NCI-H510A treated with DMSO at 0.1 percent for 48 hours (cell line): ENCODE measurements at regions not wholly inside any gene's neighbourhood (a gene's known extent, or its start where the extent isn't known, plus 50 kb on each side); places are given as distances from the start of the nearest gene placed in this dataset.

Source experiments
- DNase-seq: peaks from one replicate; lab custom pipeline; 2025; lab: John Stamatoyannopoulos, UW

DNA sequence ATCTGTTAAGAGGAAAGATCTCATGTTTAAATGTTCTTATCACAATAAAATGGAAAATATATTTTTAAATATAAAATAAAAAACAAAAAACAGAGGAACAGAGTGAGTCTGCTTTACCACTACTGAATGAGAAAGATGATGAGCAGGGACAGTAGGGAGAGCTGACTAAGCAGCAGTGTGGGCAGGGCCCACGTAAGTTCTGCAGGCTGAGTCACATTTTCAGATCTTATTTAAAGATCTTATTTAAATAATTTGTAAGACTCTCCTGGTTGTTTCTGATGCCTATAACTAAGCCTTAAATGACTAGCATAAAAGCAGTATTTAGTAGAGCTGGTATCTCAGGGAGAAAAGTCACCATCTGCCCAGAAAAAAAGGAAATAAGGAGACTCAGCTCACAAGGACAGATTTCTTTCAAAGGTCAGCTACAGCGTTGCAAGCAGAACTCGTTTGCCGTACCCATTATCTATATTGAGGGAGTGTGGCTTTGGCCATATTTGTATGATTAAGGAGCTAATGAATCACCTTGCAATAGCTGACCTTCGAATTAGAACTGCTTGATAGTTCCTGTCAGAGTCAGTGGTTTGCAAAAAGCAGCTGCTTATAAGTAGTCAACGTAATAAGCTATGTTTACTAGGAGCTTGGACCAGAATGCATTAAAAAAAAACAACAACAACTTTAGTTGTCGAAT, 322.1 kb upstream of the CHAC2 start:
- DNase-seq: peak; percentile 15

DNA sequence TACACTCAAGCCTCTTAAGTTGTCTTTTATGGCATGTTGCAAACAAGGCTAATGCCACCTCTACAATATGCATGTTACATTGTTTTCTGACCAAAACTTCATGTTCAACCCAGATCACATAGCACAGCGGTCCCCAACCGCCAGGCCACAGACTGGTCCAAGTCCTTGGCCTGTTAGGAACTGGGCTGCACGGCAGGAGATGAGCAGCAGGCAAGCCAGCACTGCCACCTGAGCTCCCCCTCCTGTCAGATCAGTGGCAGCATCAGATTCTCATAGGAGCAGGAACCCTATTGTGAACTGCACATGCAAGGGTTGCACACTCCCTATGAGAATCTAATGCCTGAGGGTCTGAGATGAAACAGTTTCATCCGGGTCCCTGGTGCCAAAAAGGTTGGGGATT, 324.8 kb upstream of the CHAC2 start:
- peak; percentile 31 for DNase-seq

DNA sequence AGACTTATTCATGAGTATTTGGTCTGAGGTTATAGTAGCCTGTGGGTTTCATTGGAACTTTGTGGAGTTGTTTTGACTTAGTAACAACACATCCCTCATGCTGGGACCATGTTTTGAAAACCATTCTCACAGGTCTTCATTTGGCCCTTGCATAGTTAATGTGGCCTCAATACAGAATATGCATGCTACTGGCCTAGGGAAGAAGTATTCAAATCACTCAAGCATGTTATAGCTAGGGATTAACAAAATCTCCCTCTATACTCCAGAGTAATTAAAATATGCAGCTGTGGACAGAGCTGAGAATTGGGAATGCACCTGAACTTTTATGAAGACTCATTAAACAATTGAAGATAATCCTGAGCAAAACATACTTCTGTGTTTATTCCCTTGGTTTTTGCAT, 325.5 kb upstream of the CHAC2 start:
- no peak for DNase-seq

DNA sequence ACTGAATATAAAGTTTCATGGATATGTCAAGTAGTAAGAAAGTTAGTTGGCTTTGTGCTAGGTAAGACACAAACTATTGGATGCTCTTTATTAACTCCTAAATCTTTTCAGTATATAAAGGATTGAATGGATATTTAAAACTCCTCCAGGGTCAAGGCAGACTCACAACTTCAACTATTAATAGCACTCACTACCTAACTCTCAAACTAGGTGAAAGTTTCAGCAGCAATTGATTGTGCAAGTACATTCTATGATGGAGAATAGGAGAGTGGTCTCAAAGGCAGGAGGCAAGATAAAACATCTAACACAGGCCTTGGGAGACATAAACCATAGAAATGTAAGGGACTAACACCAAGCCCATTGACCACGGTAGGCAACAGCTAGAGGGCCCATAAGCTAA, 328.9 kb upstream of the CHAC2 start:
- no peak for DNase-seq

DNA sequence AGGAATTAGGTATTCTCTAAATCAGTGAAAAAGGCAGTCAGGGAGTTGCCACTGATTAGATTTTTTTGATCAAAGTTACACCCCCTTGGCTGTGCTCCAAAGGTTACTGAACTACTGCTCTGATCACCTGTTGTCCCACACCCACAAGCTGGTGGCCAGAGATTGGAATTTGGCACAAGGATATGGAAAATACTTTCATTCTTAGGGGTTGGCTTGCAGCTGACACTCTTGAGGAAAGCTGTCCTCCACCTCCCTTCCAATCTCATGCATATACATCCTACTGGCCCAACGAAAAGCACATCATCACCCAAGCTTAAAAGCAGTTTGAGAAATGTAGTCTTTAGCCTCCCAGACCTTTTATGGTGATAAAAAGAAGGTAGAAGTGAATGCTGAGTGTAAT, 329.5 kb upstream of the CHAC2 start:
- no peak for DNase-seq

DNA sequence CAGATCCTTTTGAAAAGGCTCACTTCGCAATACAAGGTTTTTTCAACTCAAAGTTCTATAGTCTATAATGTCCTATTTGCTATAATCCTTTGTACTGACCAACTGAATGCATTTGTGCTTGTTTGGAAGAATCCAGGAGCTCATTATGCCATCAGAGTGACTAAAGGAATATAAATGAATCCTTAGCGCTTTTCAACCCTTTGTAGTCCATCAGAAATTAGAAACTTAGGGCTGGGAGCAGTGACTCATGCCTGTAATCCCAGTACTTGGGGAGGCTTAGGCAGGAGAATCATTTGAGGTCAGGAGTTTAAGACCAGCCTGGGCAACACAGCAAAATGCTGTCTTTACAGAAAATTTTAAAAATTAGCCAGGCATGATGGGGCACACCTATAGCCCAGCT, 330.2 kb upstream of the CHAC2 start:
- DNase-seq: no peak

DNA sequence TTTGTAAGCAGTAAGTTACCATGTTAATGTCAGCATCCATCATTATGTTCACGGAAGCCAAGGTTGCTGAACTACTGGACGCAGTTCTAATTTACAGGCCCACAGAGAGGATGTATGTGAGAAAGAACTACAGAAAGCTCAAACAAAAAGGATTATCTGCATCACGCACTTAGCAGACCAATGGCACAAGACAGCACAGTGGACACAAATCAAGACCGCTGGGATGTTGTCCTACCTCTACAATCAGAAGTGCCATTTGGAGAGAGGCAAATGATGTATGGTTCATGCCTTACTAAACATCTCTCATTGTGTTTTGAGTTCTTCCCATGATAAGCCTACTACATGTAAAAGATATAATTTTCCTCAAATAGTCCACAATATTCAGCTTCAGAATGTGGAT, 330.7 kb upstream of the CHAC2 start:
- no peak for DNase-seq

DNA sequence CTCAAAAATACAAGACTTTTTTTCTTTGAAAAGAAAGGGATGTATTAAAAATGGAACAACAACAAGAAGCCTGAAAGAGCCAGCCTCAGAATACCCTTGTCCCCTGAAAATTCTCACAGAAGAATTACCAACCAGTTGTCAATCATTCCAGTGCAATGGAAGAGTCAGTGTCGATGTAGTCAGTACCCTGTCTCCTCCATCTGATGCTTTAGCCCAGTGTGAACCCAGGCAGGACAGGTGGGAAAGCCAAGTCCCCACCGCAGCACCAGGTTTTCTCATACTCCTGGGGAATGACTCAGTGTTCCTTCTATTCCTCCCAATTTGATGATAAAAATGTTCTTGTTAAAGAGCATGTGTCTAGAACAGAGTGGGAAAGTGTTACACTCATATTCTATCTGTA, 332.0 kb upstream of the CHAC2 start:
- DNase-seq: no peak

DNA sequence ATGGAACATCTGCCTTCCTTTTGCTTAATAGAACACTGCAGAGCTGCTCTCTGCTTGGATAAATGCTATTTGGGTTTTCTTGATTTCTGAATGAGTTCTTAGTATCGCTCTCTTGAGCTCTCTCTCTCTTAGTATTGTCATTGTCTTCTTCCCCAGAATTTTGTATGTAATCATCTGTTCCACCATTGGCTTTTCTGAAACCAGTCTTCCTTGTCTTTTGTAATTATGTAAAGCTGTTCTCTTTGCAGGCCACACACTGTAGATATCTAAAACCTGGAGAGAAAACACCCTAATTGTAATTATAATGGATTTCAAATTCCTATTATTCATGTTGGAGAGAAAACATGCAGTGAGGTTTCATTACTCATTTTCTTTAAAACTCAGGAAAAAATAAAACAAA, 333.1 kb upstream of the CHAC2 start:
- no peak for DNase-seq

DNA sequence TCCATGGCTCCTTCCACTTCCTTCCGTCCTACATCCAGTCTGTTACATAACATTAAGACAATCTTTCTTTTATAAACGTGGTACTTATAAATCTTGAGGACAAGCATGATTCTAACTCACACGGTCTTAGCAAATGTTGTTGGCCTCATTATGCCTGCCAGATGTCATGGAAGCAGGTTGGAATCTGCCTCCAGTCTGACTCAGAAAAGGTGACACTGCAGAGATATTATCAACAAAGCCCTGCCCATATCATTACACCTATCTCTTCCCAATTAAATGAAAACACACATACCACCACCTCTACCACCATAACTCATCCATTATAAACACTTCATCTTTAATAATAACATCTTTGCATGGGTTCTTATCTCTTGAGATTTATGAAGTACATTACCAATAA, 334.7 kb upstream of the CHAC2 start:
- no peak for DNase-seq

DNA sequence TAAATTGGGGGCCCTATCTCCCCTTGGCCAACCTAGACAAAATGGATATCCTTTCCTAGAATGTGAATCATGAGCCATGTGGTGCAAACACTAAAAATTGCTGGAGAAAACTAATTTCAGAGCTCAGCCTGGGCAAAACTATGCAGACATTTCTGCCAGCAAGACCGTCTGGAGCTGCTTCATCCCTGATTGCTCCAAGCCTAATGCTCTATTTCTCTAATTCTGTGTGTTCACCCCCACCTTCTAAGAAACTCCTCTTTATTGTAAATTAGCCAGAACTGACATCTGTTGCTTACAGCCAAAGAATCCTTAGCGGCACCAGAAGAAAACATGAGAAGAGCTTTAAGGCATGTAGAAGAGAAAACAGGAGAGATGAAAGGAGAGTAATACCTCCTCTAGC, 337.7 kb upstream of the CHAC2 start:
- DNase-seq: no peak

DNA sequence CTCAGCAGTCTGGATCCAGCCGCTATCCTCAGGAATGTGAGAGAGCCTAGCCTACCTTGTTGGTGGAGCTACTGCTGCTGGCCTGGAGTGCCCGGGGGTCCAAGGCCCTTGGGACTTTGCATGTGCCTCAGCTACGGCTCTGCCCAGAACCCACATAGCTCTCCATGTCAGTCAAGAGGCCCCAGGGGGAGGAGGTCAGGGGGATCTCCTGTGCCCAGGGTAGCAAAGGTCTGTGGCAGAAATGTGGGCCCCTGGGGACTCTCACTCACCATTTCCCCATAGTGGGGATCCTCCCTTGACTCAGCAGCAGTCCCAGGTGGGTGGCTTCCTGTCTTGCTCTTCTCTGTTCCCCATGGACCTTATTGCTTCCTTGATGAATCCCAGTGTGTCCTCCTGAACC, 342.7 kb upstream of the CHAC2 start:
- no peak for DNase-seq

DNA sequence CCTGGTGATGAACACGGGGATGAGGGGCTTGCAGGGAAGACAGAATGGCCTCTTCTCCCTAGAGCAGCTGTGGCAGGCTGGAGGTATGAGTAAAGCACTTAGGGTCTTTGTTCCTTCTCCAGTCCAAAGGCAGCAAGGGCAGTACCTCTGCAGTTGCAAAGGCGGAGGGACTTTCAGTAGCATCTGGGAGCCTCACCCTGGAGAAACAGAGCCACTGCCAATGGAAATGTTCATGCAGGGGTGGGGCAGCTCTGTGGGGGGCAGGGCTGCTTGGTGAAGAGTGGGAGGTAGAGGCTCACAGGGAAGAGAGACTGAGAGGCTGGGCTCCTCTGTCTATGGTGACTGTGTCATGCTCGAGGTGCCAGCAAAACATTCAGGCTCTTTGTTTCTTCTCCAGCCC, 344.1 kb upstream of the CHAC2 start:
- DNase-seq: no peak

DNA sequence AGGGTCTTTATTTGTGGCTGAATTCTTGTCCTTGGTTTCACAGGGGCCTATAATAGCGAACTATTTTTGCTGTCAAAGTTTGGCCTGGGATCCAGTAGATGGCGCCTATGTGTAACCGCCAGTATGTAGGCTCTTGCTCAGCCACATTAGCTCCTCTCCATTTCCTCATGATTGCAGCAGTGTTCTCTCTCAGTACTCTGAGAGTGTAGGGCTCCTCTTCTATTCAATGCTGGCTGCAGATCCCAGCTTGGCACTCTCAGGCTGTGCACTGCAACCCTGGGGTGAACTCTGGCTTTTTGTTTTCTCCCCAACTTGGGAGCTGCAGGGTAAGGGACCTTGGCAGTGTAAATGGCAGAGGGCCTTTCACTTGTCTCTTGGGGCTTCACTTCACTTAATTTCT, 344.6 kb upstream of the CHAC2 start:
- peak; percentile 16 for DNase-seq

DNA sequence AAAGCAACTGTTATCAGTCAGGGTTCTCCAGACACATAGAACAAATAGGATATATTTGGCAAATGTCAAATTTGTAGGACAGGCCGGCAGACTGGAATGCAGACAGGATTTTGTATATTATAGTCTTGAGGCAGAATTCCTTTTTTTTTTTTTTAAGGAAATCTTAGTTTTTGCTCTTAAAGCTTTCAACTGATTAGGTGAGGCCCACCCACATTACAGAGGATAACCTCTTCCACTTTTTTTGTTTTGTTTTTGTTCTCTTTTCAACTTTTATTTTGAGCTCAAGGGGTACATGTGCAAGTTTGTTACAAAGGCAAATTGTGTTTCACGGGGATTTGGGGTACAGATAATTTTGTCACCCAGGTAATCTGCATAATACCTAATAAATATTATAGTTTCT, 350.2 kb upstream of the CHAC2 start:
- DNase-seq: no peak

DNA sequence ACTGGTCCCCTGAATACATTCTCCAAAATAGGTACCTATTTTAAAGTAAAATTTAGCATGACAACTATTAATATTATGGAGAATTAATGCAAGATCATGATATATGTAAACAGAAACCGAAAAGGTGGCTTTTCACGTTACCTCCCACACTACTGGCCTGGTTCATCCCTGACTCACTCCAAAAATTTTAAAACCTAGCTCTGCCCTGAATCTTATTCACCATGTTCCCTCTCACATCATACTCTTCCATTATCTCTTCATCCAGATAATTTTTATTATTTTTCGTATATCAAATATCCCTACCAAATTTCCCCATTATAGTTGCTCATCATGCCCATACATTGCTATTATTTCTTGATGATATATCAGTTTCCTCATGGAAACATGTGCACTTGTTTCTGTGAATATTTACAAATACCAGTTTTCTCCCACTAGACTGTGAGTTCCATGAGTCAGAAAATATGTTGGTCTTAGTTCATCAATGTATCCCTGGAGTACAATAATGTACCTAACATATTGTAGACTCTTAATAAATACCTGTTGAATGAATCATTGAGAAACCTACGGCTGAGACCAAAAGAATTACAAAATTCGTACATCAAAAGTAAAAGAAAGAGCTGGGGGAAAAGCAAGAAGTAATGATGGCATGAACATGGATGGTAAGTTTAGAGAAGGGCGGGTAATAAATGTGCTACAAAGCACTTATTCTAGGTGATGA, 360.1 kb upstream of the CHAC2 start:
- no peak for DNase-seq

DNA sequence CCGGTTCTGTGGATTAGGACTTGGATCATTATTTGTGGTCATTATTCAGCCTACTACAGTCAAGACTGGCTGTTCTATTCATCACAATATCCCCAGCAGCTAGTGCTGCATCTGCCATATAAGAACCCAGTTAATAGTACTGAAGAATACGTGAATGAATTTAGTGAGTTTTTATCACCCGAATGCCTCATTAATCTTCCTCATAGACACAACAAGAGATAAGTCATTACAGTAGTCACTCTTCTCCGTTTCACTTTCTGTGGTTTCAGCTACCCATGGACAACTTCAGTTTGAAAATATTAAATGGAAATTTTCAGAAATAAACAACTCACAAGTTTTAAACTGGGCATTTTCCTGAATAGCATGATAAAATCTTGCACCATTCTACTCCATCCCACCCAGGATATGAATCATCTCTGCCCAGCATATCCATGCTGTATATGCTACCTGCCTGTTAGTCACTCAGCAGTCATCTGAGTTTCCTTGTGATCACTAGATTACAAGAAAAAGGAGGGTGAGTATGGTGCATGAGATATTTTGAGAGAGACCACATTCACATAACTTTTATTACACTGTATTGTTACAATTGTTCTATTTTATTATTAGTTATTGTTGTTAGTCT, 363.7 kb upstream of the CHAC2 start:
- DNase-seq: no peak

DNA sequence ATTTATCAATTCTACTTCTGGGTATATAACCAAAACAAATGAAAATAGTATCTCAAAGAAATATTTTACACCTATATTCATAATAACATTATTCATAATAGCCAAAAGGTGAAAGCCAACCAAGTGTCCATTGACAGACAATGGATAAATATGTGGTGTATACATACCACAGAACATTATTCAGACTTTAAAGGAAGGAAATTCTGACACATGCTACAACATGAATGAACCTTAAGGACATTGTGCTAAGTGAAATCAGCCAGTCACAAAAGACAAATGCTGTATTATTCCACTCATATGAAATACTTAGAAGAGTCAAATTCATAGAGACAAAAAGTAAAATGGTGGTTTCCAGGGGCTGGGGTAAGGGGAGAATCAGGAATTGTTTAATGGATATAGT, 370.5 kb upstream of the CHAC2 start:
- no peak for DNase-seq

DNA sequence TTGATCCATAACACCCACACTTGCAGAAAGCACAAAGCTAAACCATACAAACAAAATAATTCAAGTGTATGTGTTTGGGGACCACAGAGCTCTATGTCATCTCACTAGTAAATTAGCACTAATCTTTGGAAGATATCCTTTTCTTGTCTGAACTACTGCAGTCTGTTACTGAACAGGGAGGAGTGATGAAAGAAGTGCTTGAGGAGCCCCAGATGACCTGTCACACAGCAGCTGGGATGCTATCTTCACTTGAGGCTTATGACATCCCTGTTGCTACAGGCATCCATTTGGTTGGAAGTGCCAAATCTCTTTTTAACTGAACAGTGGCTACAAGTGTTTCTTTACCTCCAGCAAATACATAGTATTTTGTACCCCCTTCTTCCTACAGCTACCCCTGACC, 386.3 kb upstream of the CHAC2 start:
- no peak for DNase-seq

DNA sequence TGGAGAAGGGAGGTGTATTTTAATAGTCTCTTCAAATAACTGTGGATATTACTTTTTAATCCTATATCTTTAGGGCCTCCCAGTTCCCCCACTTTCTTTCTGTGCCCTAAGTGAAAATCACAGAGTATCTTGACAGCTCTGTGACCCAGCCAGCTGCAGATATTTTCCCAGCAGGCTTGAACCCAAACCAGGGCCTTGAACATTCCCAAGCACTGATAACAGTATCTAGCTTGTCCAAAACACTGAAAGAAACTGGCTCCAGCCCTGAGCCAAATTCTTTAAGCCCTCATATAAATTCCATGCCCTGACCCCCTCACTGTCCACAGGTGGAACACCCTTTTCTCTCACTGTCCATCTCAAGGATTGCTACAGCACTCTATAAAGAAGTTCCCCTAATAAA, 388.1 kb upstream of the CHAC2 start:
- DNase-seq: no peak

DNA sequence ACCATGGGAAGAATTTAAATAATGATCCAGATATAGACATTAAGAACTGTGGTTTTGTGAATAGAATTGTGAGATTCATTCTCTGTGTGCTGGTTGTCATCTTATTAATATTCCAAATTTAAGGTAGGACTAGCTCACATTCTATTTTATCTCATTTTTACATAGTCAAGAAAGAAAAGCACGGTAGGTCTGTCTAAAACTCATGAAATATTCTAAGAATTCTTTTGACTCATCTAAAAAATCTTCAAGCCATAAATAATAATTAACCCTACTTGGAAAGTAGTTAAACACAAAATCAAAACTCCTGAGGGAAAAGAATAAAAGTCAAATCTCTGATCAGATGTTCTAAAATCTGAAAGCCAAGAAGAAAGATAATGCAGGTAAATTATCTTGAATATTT, 388.8 kb upstream of the CHAC2 start:
- no peak for DNase-seq

DNA sequence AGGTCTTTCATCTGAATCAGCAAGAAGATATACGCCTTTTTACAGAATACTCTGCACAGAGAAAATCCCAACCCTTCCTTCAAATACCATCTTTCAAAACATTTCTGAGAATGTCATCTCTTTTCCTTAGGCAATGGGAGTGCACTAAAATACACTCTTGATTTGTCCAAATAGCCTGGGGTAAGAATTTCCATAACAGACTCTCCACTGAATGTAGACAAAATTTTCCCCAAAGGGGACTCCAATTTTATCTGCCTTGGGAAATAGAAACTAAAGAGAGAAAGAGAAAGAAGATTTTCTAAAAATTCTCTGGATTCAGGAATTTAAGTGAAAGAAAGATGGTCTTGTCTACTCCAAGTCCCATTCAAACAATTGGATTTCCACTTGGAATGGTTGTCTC, 394.5 kb upstream of the CHAC2 start:
- no peak for DNase-seq

DNA sequence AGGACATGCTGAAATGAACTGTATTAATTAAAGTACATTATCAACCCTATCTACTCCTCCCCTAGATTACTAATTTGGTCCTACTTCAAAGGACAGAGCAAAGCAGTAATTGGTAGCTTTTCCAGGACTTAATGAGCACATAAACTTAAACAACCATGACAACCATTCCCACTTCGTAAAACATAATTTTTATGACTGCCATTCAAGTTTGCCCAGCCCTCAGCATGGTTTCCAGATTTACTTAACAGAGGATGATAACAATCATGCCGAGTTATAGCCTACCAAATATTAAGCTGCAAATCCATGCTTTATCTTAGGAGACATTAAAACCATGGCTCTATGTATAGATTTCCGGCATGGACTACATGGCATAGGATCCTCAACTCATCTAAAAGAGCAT, 401.1 kb upstream of the CHAC2 start:
- no peak for DNase-seq

DNA sequence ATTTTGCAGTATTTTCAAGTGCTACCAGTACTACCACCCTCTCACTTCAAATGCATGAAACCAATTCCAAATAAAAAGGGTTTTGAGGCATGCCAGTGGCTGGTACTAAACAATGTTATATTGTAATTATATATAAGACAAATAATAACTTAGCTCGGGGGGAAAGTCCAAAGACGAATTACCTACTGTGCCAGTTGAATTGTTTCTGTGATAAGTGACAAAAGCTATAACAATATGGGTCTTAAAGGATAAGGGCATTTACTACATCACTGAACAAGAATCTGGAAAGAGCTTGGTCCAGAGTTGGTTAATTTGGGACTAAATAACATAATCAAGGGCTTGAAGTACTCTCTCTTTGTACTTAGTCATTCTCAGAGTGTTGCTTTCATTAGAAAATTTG, 404.7 kb upstream of the CHAC2 start:
- DNase-seq: no peak
